GM18861 (cell line): ENCODE measurements at regions not wholly inside any gene's neighbourhood (a gene's known extent, or its start where the extent isn't known, plus 50 kb on each side); places are given as distances from the start of the nearest gene placed in this dataset.

Experiments used
- ATAC-seq: cut with Tn5 transposase; IDR thresholded peaks from one replicate; pipeline ENCODE4 v1.9.1; 2021; ENCODE audit not compliant: unreplicated experiment

DNA sequence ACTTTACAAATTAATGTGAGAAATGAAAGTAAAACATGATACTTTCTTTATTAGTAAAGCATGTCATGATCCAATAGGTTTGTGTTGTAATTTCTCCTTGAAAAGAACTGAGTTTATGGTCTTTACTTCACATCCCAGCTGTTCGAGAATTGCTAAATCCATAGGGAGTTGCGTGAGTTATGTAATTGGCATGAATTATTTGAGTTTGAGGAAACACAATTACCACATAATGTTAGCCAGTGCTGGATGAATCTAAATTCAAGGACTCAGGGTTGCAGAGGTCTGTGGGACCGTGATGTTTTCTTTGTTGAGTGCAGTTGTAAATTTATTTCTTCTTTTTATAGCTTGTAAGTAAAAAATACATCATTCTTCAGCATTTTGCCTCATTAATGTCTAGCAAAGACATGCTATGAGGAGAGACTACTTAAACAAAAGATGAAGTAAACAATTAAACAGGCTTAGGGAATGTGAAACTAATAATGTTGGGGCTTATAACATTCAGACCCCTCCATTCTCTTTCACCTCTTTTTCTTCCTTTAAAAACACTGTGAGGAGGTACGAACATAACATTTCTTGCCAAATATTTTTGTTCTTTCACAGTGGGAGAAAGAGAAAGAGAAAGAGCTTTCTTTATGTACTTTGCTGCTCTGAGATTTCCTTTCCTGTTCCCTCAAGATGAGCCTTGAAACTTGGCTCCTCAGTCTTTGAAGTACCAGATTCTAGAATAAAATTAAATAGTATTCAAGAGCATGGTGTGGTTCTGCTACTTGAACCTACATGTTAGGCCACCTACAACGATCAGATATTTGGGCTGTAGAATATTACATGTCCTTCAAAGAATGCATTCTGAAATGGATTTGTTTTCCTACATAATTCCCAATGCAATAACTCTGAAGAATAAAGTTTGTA, 159.6 kb upstream of the ANK2 start:
- peak; percentile 35 for ATAC-seq

DNA sequence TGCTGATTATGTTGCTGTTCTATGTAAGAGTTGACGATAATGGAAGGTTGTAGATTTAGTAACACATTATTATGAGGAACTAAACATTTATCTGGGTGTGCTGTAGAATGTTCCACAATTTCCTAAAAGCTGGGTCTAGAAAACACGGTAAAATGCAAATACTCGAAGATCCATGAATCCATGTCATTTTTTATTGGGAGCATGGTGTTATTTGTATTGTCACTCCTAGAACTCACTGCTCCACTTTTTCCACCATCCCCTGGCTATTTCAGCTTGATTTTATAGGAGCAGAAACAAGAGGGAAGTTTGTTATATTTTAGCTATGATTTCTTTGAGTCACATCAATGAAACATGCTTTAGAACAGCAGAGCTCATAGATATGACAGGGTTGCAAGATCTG, 155.0 kb upstream of the ANK2 start:
- no peak for ATAC-seq

GRCh38 chr4:112894951-112895350, 154.5 kb upstream of the ANK2 start:
- no peak for ATAC-seq

DNA sequence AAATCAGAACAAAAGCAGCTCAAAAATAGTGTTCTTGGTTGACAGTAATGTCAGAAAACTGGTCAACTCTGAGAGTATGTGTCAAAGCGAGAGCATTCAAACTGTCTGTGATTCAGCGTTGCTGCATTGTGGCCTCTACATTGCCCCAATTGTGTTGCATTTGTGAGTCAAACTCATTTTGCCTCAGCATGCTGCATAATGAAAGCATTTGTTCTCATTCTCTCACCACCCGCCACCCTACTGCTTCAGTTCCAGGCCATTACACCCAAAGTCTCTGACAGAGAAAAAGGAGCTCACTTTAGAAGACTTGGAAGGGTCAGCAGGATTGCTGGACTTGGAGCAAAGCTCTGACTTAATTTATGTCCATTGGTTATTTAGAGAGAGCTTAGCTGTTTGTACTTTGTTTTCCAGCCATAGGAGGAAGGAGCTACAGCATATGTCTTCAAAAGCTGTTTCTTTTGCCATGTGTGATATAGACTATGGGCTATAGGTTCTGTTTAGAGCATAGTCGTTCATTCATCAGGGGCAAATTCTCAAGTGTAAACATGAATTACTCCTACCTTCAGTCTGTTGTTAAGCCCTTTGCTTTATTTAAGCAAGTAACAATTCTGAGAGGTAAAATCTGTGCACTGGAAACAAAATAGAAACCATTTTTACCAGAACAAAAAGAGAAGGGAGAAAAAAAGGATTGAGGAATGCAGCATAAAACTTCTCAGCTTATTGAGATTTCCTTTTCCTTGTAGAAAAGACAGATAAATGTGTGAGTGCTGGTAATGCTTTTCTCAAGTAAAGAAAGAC, 153.4 kb upstream of the ANK2 start:
- ATAC-seq, result no peak

GRCh38 chr4:112896609-112897190, 152.8 kb upstream of the ANK2 start:
- ATAC-seq, result no peak

GRCh38 chr4:112897543-112897942, 151.9 kb upstream of the ANK2 start:
- no peak for ATAC-seq

DNA sequence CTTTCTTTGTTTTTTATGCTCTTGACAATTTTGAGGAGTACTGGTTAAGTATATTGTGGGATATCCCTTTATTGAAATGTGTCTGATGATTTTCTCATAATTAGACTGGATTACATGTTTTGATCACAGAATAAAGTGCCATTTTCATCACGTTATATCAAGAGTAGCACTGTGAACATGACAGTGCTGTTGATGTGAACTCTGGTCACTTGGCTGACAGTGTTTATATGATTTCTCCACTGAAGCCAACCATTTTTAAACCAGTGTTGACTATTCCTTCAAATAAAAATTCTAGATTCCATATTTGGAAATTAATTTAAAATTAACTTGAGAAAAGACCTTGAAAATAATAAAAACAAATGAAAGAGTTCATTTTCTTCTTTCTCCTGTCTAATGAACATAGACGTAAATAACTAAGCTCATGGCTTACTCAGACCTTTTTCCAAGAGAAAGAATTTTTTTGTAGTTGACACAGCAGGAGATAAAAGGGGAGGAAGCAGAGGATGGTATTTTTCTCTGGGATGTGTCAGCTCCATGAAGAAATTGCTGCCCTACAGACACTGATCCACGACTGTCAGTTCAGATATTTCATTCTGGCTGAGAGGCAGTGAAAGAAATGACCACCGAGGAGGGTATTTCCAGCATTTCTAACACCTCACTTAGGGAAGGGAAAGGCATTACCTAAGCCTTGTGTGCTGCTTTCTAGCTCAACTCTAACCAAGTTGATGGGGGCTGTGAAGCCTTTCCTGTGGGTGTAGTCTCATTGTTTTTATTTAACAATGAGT, 150.9 kb upstream of the ANK2 start:
- ATAC-seq, result no peak

DNA sequence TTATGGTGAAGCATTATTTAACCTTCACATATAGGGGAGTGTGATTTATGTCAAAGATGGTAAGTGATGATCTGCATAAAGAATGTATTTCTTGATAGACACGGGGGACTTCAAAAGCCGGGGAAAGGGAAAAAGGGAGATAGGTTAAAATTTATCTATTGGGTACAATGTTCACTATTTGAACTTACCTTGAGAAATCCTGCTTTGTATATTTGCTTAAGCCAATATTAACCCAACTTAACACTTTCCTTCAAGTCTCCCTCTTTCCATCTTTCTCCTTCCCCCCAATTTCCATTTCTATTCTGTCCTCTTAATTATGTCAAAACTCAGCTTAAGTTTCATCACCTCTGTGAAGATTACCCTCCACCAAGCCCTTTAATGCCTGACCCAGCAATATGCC, 149.0 kb upstream of the ANK2 start:
- ATAC-seq, result no peak

DNA sequence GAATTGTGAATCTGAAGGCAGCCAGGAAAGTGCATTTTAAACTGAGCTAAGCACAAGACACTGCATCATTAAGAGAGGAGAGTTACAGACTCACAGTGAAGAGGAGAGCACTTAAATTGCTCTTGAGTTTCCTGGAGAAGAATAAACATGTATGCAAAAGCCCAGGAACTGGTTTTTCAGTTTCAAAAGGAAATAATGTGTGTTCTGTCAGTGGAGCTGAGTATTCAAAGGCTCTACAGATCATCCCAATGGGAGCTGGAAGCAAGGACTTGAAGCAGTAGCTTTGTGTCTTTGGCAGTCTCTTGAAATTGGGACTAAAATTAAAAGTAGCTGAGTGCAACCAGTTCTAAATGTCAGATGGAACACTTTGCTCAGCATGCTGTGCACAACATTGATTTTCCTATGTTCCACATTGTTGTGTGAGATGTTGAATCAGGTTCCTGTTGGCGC, 147.5 kb upstream of the ANK2 start:
- ATAC-seq, result no peak

DNA sequence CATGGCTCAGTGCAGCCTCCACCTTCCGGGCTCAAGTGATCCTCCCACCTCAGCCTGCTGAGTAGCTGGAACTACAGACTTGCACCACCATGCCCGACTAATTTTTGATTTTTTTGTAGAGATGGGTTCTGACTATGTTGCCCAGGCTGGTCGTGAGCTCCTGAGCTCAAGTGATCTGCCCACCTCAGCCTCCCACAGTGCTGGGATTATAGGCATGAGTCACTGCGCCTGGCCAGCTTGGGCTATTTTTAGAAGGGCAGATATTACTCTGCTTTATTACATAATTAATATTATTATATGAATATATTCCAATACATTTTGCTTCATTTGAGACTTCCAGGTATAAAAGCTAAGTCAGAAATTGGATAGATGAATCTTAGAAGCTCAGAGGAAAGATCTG, 143.7 kb upstream of the ANK2 start:
- no peak for ATAC-seq

DNA sequence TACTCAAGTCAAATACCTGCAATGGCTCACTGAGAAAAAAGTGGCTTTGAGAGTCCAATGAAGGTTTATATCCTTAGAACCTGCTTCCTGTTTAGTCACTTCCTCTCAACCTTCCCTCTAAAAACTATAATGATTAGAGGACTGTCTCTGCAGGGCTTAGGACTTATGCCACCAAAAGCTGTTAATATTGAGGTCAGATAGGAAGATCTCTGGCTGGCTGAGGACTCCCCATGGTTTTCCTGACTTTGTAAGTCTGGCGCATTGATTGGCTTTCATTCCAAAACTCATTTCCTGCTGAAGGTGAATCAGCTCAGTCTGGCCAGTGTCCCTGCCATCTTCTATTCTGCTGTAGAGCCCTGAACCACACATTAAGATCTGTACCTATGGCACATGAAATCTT, 140.9 kb upstream of the ANK2 start:
- ATAC-seq, result no peak

- ATAC-seq, result no peak
These were observed 139.2 kb upstream of the ANK2 start for GRCh38 chr4:112910109-112910736.

DNA sequence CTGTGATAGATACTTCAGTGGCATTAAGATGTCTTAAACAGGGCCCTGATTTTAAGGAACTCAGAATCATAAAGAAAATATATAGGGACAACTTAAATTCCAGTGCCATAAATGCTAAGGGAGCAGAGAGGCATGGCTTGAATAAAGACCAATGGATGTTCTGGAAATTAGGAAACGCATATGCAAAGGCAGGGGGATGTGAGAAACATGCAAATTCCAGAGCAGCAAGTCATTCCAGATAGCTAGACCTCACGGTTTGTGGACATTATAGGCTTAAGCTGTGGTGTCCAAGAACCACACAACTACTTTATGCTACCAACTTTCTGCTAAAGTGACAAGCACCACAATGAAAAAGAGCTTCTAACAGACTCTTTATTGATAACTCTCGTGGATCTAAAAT, 132.6 kb upstream of the ANK2 start:
- no peak for ATAC-seq

GRCh38 chr4:112923516-112923915, 125.9 kb upstream of the ANK2 start:
- ATAC-seq, result no peak

- ATAC-seq, result no peak
These were observed 122.6 kb upstream of the ANK2 start for GRCh38 chr4:112926819-112927218.

DNA sequence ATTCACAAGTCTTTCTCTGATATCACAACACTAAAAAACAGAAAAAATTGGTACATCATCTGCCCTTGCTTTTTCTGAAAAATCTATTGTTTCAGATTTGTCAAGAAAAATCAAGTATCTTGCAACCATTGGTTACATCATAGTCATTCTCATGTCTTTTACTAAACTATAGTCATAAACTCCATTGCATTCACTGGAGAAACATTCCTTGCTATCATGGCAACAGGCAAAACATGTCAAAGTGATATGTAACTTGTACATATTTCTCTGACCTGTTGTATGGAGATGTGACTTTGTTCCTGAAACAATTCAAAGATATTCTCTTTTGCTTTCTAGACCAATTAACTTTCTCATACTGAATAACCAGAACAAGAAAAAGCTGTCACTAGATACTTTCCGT, 121.9 kb upstream of the ANK2 start:
- no peak for ATAC-seq

DNA sequence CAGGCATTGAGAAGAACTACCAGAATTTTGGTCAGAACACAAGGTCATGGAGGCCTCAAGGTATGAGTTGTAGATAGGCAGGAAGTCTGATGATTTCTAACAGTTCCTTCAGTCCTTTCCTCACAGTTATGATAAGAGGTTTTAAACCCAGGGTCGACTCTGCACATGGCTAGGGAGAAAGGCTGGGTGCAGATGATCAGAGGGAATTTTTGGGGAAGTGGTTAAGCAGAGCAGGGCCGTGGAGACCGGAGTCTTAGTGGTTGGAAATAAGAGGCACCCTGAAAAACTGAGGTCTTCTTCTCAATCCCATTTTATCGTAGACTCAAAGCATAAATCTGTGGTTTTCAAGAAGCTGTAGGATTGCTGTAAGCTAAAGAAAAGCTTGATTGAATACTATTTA, 118.5 kb upstream of the ANK2 start:
- no peak for ATAC-seq

DNA sequence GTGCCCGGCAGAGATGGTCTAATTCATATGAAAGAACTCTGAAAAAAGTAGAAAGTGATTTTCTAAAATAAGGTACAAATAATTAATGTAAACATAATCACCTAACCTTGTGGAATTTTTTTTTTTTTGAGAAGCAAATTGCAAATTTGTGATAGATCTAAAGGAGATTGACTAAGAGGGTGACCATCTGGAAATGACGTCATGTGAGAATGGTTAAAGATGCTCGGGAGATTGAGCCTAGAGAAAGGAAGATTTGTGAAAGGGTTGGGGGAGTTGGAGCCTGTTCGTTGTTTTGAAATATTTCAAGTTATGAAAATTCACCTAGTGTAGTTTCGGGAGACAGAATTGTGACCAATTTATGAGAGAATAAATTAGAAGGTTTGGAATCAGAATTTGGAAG, 115.7 kb upstream of the ANK2 start:
- ATAC-seq, result no peak

- ATAC-seq, result no peak
These were observed 110.9 kb upstream of the ANK2 start for GRCh38 chr4:112938461-112939058.

DNA sequence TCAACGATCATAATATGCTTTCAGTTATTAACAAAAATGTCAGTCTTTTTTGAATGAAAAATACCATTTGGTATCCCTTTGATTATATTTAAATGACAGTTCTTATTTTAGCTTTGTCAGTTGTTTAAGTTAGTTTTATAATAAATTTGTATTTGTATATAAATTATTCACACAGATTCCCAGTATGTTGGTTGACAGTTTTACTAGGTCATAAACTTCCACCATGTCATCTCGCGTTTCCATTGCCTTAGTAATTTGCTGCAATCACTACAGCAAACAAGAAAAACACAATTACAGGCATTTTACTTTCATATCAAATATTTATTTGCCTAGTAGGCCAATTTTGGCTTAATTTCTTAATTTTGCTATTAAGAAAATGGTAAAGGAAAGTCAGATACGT, 109.6 kb upstream of the ANK2 start:
- no peak for ATAC-seq
